Prostate gland (tissue), 2 donors: ENCODE measurements at regions not wholly inside any gene's neighbourhood (a gene's known extent, or its start where the extent isn't known, plus 50 kb on each side); places are given as distances from the start of the nearest gene placed in this dataset.

Experiments used
- DNase-seq: peaks from one replicate; pipeline ENCODE4 v3.0.0-alpha.2; 2019; ENCODE audit warnings: low spot score
- H3K27ac ChIP-seq, 2 donors: fragments of 200-600 bp; sonication (generic); 2 replicates each; pipeline ENCODE4 v1.5.1; 2017 to 2019
- H3K27me3 ChIP-seq: fragments of 200-600 bp; sonication (generic); replicated peaks from 2 replicates; pipeline ENCODE4 v1.5.1; 2019; ENCODE audit not compliant: insufficient read depth
- H3K36me3 ChIP-seq, 2 donors: fragments of 200-600 bp; sonication (generic); 1 replicate in 1 of 2; 2 replicates in 1 of 2; pipeline versions ENCODE4 v1.5.1 to v1.8.1; 2017 to 2019
- H3K4me1 ChIP-seq: fragments of 200-600 bp; sonication (generic); replicated peaks from 2 replicates; pipeline ENCODE4 v1.5.1; 2019
- H3K4me3 ChIP-seq, 2 donors: fragments of 200-600 bp; sonication (generic); 2 replicates each; pipeline ENCODE4 v1.5.1; 2017 to 2019
- H3K9me3 ChIP-seq: fragments of 200-600 bp; sonication (generic); 2 replicates; pipeline ENCODE4 v1.5.1; 2017
- CTCF ChIP-seq, 4 experiments: fragments of 200-600 bp in 2 of 4; fragments of 450-650 bp in 2 of 4; sonication (generic) in 2 of 4; IDR thresholded peaks; 1 replicate in 3 of 4; 2 replicates in 1 of 4; pipeline ENCODE4 v1.5.1; 2016 to 2019; ENCODE audit warnings: antibody characterized with exemption in 4 of 4, mild to moderate bottlenecking in 2 of 4, moderate library complexity in 2 of 4
- POLR2A ChIP-seq: fragments of 450-650 bp; IDR thresholded peaks from one replicate; pipeline ENCODE4 v1.6.1; 2016; ENCODE audit warnings: antibody characterized with exemption, mild to moderate bottlenecking
- POLR2AphosphoS5 ChIP-seq: sonication (generic); formaldehyde crosslinking; IDR thresholded peaks from one replicate; pipeline ENCODE4 v1.6.1; 2017; ENCODE audit warnings: antibody characterized with exemption
- WGBS: methylation state at CpG from one replicate; pipeline ENCODE4 v1.1.5; 2018; 5-methylcytosine and 5-hydroxymethylcytosine counted together
- intact Hi-C: fragments of 100-400 bp; cut with DNase I; formaldehyde crosslinking; loops from one replicate; pipeline ENCODE4 v1.14.2; 2022

- TF ChIP-seq CTCF (IDR thresholded peaks at IDR 0.05) (no peak), POLR2A (no peak), POLR2AphosphoS5 (no peak)
- H3K36me3 ChIP-seq: no peaks in the 10 kb centered on the region
- H3K4me1 ChIP-seq: no peaks in the 10 kb centered on the region
- no peak for DNase-seq
- 93% methylated on average over 10 of the region's 10 CpGs for WGBS
- no peaks in the 10 kb centered on the region for H3K27me3 ChIP-seq
- intact Hi-C loops: no loop called here
- no peak overlapping the region for H3K4me3 ChIP-seq
- H3K9me3 ChIP-seq: no peaks in the 10 kb centered on the region
- no peak overlapping the region for H3K27ac ChIP-seq
Observed at GRCh38 chr11:114779189-114779588, 100.9 kb downstream of the NXPE2 start.

- 33% methylated on average over 13 of the region's 13 CpGs for WGBS
- Histone ChIP-seq H3K4me3 (no peak overlapping the region), H3K36me3 (no peaks in the 10 kb centered on the region), H3K27me3 (no peaks in the 10 kb centered on the region), H3K9me3 (no peaks in the 10 kb centered on the region), H3K4me1 (no peaks in the 10 kb centered on the region), H3K27ac (no peak overlapping the region)
- TF ChIP-seq CTCF (IDR thresholded peaks at IDR 0.05) (no peak), POLR2A (no peak), POLR2AphosphoS5 (no peak)
- DNase-seq: no peak
- intact Hi-C loops: no loop called here
Observed at GRCh38 chr11:114782650-114783310, 104.5 kb downstream of the NXPE2 start.

- no peak for TF ChIP-seq CTCF (IDR thresholded peaks at IDR 0.05)
- TF ChIP-seq POLR2AphosphoS5: no peak
- TF ChIP-seq POLR2A: no peak
- intact Hi-C loops: no loop called here
- no peaks in the 10 kb centered on the region for H3K36me3 ChIP-seq
Observed at GRCh38 chr11:114783805-114784204, 105.5 kb downstream of the NXPE2 start.

GRCh38 chr11:114784216-114784615 is 105.9 kb downstream of the NXPE2 start:
- Histone ChIP-seq H3K4me1 (no peaks in the 10 kb centered on the region), H3K27ac (no peak overlapping the region), H3K36me3 (no peaks in the 10 kb centered on the region), H3K27me3 (no peaks in the 10 kb centered on the region), H3K4me3 (no peak overlapping the region), H3K9me3 (no peaks in the 10 kb centered on the region)
- TF ChIP-seq CTCF (IDR thresholded peaks at IDR 0.05) (no peak), POLR2A (no peak), POLR2AphosphoS5 (no peak)
- WGBS: 23% methylated on average over 5 of the region's 5 CpGs
- intact Hi-C loops: no loop called here
- DNase-seq: no peak

More at GRCh38 chr11:114783805-114784204, 105.5 kb downstream of the NXPE2 start:
- no peak for DNase-seq
- no peak overlapping the region for H3K4me3 ChIP-seq
- no peaks in the 10 kb centered on the region for H3K27me3 ChIP-seq
- no peak overlapping the region for H3K27ac ChIP-seq
- no peaks in the 10 kb centered on the region for H3K9me3 ChIP-seq
- H3K4me1 ChIP-seq: no peaks in the 10 kb centered on the region

GRCh38 chr11:114784891-114785290 is 106.6 kb downstream of the NXPE2 start:
- intact Hi-C loops: no loop called here
- DNase-seq: no peak
- H3K9me3 ChIP-seq: no peaks in the 10 kb centered on the region
- TF ChIP-seq POLR2AphosphoS5 (no peak), CTCF (IDR thresholded peaks at IDR 0.05) (no peak), POLR2A (no peak)
- H3K27me3 ChIP-seq: no peaks in the 10 kb centered on the region
- H3K4me1 ChIP-seq: no peaks in the 10 kb centered on the region
- H3K4me3 ChIP-seq: no peak overlapping the region
- H3K27ac ChIP-seq: no peak overlapping the region
- no peaks in the 10 kb centered on the region for H3K36me3 ChIP-seq
- WGBS: 86% methylated on average over 4 of the region's 4 CpGs
